ENCODE measurements at regions not wholly inside any gene's neighbourhood (a gene's known extent, or its start where the extent isn't known, plus 50 kb on each side); places are given as distances from the start of the nearest gene placed in this dataset.
A peak's percentile ranks its signal among the peaks of the same experiment; 100 is the strongest.

- H3K9ac ChIP-seq (ENCODE audit: low read length in 2 of 2) = no peak overlapping the region
- H3K27ac ChIP-seq (ENCODE audit: low read length) = peak overlapping the region; percentile 18
- peaks cover 8% of the 10 kb centered on the region for H3K4me1 ChIP-seq (ENCODE audit: control insufficient read depth, insufficient read depth, low read length)
These were observed 88.4 kb upstream of the IRS2 start for GRCh38 chr13:109874484-109875454.

GRCh38 chr13:109873351-109874123, 87.2 kb upstream of the IRS2 start:
- H3K27me3 ChIP-seq (ENCODE audit: control insufficient read depth in 1 of 2, insufficient read depth in 2 of 2, low read length in 2 of 2) = peaks cover 0 to 4% of the 10 kb centered on the region in 2 donors
- H3K9ac ChIP-seq (ENCODE audit: low read length in 2 of 2) = no peak overlapping the region
- H3K4me1 ChIP-seq (ENCODE audit: control insufficient read depth, insufficient read depth, low read length) = peaks cover 15% of the 10 kb centered on the region
- no peaks in the 10 kb centered on the region for H3K36me3 ChIP-seq (ENCODE audit: control insufficient read depth in 2 of 2, insufficient read depth in 2 of 2, low read length in 2 of 2)
- no peaks in the 10 kb centered on the region for H3K9me3 ChIP-seq (ENCODE audit: control insufficient read depth in 2 of 2, low read length in 2 of 2)
- H3K27ac ChIP-seq (ENCODE audit: low read length) = no peak overlapping the region
- no peak overlapping the region for H3K4me3 ChIP-seq (ENCODE audit: low read length in 2 of 2)

More at GRCh38 chr13:109874484-109875454, 88.4 kb upstream of the IRS2 start:
- Histone ChIP-seq H3K4me3 (ENCODE audit: low read length in 2 of 2) (no peak overlapping the region), H3K9me3 (ENCODE audit: control insufficient read depth in 2 of 2, low read length in 2 of 2) (no peaks in the 10 kb centered on the region), H3K36me3 (ENCODE audit: control insufficient read depth in 2 of 2, insufficient read depth in 2 of 2, low read length in 2 of 2) (no peaks in the 10 kb centered on the region), H3K27me3 (ENCODE audit: control insufficient read depth in 1 of 2, insufficient read depth in 2 of 2, low read length in 2 of 2) (peaks cover 0 to 4% of the 10 kb centered on the region in 2 donors)

- H3K27ac ChIP-seq (ENCODE audit: low read length) = no peak overlapping the region
- no peak overlapping the region for H3K9ac ChIP-seq (ENCODE audit: low read length in 2 of 2)
- no peaks in the 10 kb centered on the region for H3K9me3 ChIP-seq (ENCODE audit: control insufficient read depth in 2 of 2, low read length in 2 of 2)
- H3K4me3 ChIP-seq (ENCODE audit: low read length in 2 of 2) = no peak overlapping the region
- H3K36me3 ChIP-seq (ENCODE audit: control insufficient read depth in 2 of 2, insufficient read depth in 2 of 2, low read length in 2 of 2) = no peaks in the 10 kb centered on the region
- H3K4me1 ChIP-seq (ENCODE audit: control insufficient read depth, insufficient read depth, low read length) = peaks cover 15% of the 10 kb centered on the region
- peaks cover 0 to 3% of the 10 kb centered on the region in 2 donors for H3K27me3 ChIP-seq (ENCODE audit: control insufficient read depth in 1 of 2, insufficient read depth in 2 of 2, low read length in 2 of 2)
These were observed 86.5 kb upstream of the IRS2 start for GRCh38 chr13:109872864-109873263.

GRCh38 chr13:109870696-109871370, 84.5 kb upstream of the IRS2 start:
- Histone ChIP-seq H3K27me3 (ENCODE audit: control insufficient read depth in 1 of 2, insufficient read depth in 2 of 2, low read length in 2 of 2) (peaks cover 0 to 1% of the 10 kb centered on the region in 2 donors), H3K4me1 (ENCODE audit: control insufficient read depth, insufficient read depth, low read length) (peaks cover 15% of the 10 kb centered on the region), H3K9me3 (ENCODE audit: control insufficient read depth in 2 of 2, low read length in 2 of 2) (no peaks in the 10 kb centered on the region), H3K4me3 (ENCODE audit: low read length in 2 of 2) (no peak overlapping the region), H3K27ac (ENCODE audit: low read length) (no peak overlapping the region), H3K36me3 (ENCODE audit: control insufficient read depth in 2 of 2, insufficient read depth in 2 of 2, low read length in 2 of 2) (no peaks in the 10 kb centered on the region), H3K9ac (ENCODE audit: low read length in 2 of 2) (no peak overlapping the region)

GRCh38 chr13:109870274-109870673, 83.9 kb upstream of the IRS2 start:
- H3K27ac ChIP-seq (ENCODE audit: low read length) = peak overlapping the region; percentile 73

GRCh38 chr13:109869312-109870237, 83.2 kb upstream of the IRS2 start:
- H3K4me1 ChIP-seq (ENCODE audit: control insufficient read depth, insufficient read depth, low read length) = peaks cover 15% of the 10 kb centered on the region
- H3K27me3 ChIP-seq (ENCODE audit: control insufficient read depth in 1 of 2, insufficient read depth in 2 of 2, low read length in 2 of 2) = no peaks in the 10 kb centered on the region
- H3K4me3 ChIP-seq (ENCODE audit: low read length in 2 of 2) = peak overlapping the region; percentile 52 to 78
- peak overlapping the region; percentile 73 for H3K27ac ChIP-seq (ENCODE audit: low read length)
- H3K9me3 ChIP-seq (ENCODE audit: control insufficient read depth in 2 of 2, low read length in 2 of 2) = no peaks in the 10 kb centered on the region
- peak overlapping the region; percentile 54 to 71 for H3K9ac ChIP-seq (ENCODE audit: low read length in 2 of 2)
- H3K36me3 ChIP-seq (ENCODE audit: control insufficient read depth in 2 of 2, insufficient read depth in 2 of 2, low read length in 2 of 2) = no peaks in the 10 kb centered on the region

More at GRCh38 chr13:109870274-109870673, 83.9 kb upstream of the IRS2 start:
- H3K9me3 ChIP-seq (ENCODE audit: control insufficient read depth in 2 of 2, low read length in 2 of 2) = no peaks in the 10 kb centered on the region
- H3K4me1 ChIP-seq (ENCODE audit: control insufficient read depth, insufficient read depth, low read length) = peaks cover 15% of the 10 kb centered on the region
- no peaks in the 10 kb centered on the region for H3K27me3 ChIP-seq (ENCODE audit: control insufficient read depth in 1 of 2, insufficient read depth in 2 of 2, low read length in 2 of 2)
- peak overlapping the region; percentile 52 to 78 for H3K4me3 ChIP-seq (ENCODE audit: low read length in 2 of 2)
- no peaks in the 10 kb centered on the region for H3K36me3 ChIP-seq (ENCODE audit: control insufficient read depth in 2 of 2, insufficient read depth in 2 of 2, low read length in 2 of 2)
- H3K9ac ChIP-seq (ENCODE audit: low read length in 2 of 2) = peak overlapping the region in 1 of 2 donors; percentile 71

GRCh38 chr13:109868578-109869311, 82.4 kb upstream of the IRS2 start:
- Histone ChIP-seq H3K4me3 (ENCODE audit: low read length in 2 of 2) (peak overlapping the region; percentile 52 to 78), H3K9me3 (ENCODE audit: control insufficient read depth in 2 of 2, low read length in 2 of 2) (no peaks in the 10 kb centered on the region), H3K4me1 (ENCODE audit: control insufficient read depth, insufficient read depth, low read length) (peaks cover 15% of the 10 kb centered on the region), H3K36me3 (ENCODE audit: control insufficient read depth in 2 of 2, insufficient read depth in 2 of 2, low read length in 2 of 2) (no peaks in the 10 kb centered on the region), H3K27me3 (ENCODE audit: control insufficient read depth in 1 of 2, insufficient read depth in 2 of 2, low read length in 2 of 2) (no peaks in the 10 kb centered on the region), H3K9ac (ENCODE audit: low read length in 2 of 2) (peak overlapping the region in 1 of 2 donors; percentile 25), H3K27ac (ENCODE audit: low read length) (peak overlapping the region; percentile 73)

- peaks cover 15% of the 10 kb centered on the region for H3K4me1 ChIP-seq (ENCODE audit: control insufficient read depth, insufficient read depth, low read length)
- no peaks in the 10 kb centered on the region for H3K36me3 ChIP-seq (ENCODE audit: control insufficient read depth in 2 of 2, insufficient read depth in 2 of 2, low read length in 2 of 2)
- no peak overlapping the region for H3K4me3 ChIP-seq (ENCODE audit: low read length in 2 of 2)
- H3K9ac ChIP-seq (ENCODE audit: low read length in 2 of 2) = no peak overlapping the region
- no peak overlapping the region for H3K27ac ChIP-seq (ENCODE audit: low read length)
- no peaks in the 10 kb centered on the region for H3K27me3 ChIP-seq (ENCODE audit: control insufficient read depth in 1 of 2, insufficient read depth in 2 of 2, low read length in 2 of 2)
- H3K9me3 ChIP-seq (ENCODE audit: control insufficient read depth in 2 of 2, low read length in 2 of 2) = no peaks in the 10 kb centered on the region
These were observed 81.4 kb upstream of the IRS2 start for GRCh38 chr13:109867766-109868165.

GRCh38 chr13:109862627-109863026, 76.2 kb upstream of the IRS2 start:
- Histone ChIP-seq H3K36me3 (ENCODE audit: control insufficient read depth in 2 of 2, insufficient read depth in 2 of 2, low read length in 2 of 2) (no peaks in the 10 kb centered on the region), H3K4me3 (ENCODE audit: low read length in 2 of 2) (no peak overlapping the region), H3K27me3 (ENCODE audit: control insufficient read depth in 1 of 2, insufficient read depth in 2 of 2, low read length in 2 of 2) (no peaks in the 10 kb centered on the region), H3K9me3 (ENCODE audit: control insufficient read depth in 2 of 2, low read length in 2 of 2) (no peaks in the 10 kb centered on the region), H3K9ac (ENCODE audit: low read length in 2 of 2) (no peak overlapping the region), H3K27ac (ENCODE audit: low read length) (no peak overlapping the region), H3K4me1 (ENCODE audit: control insufficient read depth, insufficient read depth, low read length) (no peaks in the 10 kb centered on the region)
